ENCODE measurements at regions not wholly inside any gene's neighbourhood (a gene's known extent, or its start where the extent isn't known, plus 50 kb on each side); places are given as distances from the start of the nearest gene placed in this dataset.

DNA sequence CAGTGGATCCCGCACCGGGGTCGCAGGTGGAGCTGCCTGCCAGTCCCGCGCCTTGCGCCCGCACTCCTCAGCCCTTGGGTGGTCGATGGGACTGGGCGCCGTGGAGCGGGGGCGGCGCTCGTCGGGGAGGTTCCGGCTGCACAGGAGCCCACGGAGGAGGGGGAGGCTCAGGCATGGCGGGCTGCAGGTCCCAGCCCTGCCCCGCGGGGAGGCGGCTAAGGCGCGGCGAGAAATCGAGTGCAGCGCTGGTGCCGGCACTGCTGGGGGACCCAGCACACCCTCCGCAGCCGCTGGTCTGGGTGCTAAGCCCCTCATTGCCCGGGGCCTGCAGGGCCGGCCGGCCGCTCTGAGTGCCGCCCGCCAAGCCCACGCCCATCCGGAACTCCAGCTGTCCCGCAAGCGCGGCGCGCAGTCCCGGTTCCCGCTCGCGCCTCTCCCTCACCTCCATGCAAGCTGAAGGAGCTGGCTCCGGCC lies 120.6 kb upstream of the MEF2C start:
- TF ChIP-seq POLR2A (IDR thresholded peaks at IDR 0.05) (no peak), EP300 (IDR thresholded peaks at IDR 0.05; ENCODE audit: low read depth) (no peak)
- TF ChIP-seq, protein P1, sequence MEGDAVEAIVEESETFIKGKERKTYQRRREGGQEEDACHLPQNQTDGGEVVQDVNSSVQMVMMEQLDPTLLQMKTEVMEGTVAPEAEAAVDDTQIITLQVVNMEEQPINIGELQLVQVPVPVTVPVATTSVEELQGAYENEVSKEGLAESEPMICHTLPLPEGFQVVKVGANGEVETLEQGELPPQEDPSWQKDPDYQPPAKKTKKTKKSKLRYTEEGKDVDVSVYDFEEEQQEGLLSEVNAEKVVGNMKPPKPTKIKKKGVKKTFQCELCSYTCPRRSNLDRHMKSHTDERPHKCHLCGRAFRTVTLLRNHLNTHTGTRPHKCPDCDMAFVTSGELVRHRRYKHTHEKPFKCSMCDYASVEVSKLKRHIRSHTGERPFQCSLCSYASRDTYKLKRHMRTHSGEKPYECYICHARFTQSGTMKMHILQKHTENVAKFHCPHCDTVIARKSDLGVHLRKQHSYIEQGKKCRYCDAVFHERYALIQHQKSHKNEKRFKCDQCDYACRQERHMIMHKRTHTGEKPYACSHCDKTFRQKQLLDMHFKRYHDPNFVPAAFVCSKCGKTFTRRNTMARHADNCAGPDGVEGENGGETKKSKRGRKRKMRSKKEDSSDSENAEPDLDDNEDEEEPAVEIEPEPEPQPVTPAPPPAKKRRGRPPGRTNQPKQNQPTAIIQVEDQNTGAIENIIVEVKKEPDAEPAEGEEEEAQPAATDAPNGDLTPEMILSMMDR (IDR thresholded peaks at IDR 0.05): no peak
